PC-3 (cell line): ENCODE measurements at regions not wholly inside any gene's neighbourhood (a gene's known extent, or its start where the extent isn't known, plus 50 kb on each side); places are given as distances from the start of the nearest gene placed in this dataset.

Source experiments
- ATAC-seq: fragments of 200-7000 bp; cut with Tn5 transposase; 2 replicates; pipeline ENCODE4 v1.9.1; 2020; ENCODE audit warnings: mild to moderate bottlenecking, moderate library complexity
- BruUV-seq: library from RNA; stranded (reverse); fragments of 400-500 nt; replicated peaks from 2 replicates; lab custom pipeline; 2021; lab: Mats Ljungman, UMichigan
- CTCF ChIA-PET: fragments of 300-600 bp; sonication (Branson Sonifier 250); formaldehyde crosslinking; loops from one replicate; lab custom pipeline; 2022; ENCODE audit warnings: antibody characterized with exemption; lab: Charles Lee
- POLR2A ChIA-PET: fragments of 300-600 bp; sonication (Branson Sonifier 250); formaldehyde crosslinking; loops from one replicate; lab custom pipeline; 2022; ENCODE audit warnings: antibody characterized with exemption; ENCODE audit not compliant: unreplicated experiment; lab: Charles Lee
- DNase-seq: peaks from one replicate; pipeline ENCODE4 v3.0.0-alpha.2; 2015
- H2AFZ ChIP-seq: fragments of 300-600 bp; sonication (generic); 2 replicates; pipeline ENCODE4 v1.6.0; 2016; ENCODE audit warnings: antibody characterized with exemption, low read length
- H3F3A ChIP-seq: fragments of 300-600 bp; sonication (generic); one replicate; pipeline ENCODE4 v1.6.0; 2017; ENCODE audit warnings: antibody characterized with exemption, low read length, control low read depth, mild to moderate bottlenecking; ENCODE audit not compliant: unreplicated experiment
- H3K27ac ChIP-seq: fragments of 300-600 bp; sonication (generic); 2 replicates; pipeline ENCODE4 v1.5.1; 2016; ENCODE audit warnings: mild to moderate bottlenecking, low read length
- H3K27me3 ChIP-seq: fragments of 300-600 bp; sonication (generic); 2 replicates; pipeline ENCODE4 v1.6.1; 2016; ENCODE audit warnings: low read length, mixed read lengths
- H3K36me3 ChIP-seq: fragments of 300-600 bp; sonication (generic); 2 replicates; pipeline ENCODE4 v1.6.1; 2016; ENCODE audit warnings: low read depth, mixed run types, low read length, mixed read lengths
- H3K4me1 ChIP-seq: fragments of 300-600 bp; sonication (generic); 2 replicates; pipeline ENCODE4 v1.5.1; 2016; ENCODE audit warnings: low read length; ENCODE audit not compliant: insufficient read depth
- H3K4me2 ChIP-seq: fragments of 300-600 bp; sonication (generic); 2 replicates; pipeline ENCODE4 v1.6.0; 2016; ENCODE audit warnings: low read length
- H3K4me3 ChIP-seq: fragments of 300-600 bp; sonication (generic); 2 replicates; pipeline ENCODE4 v1.5.1; 2016; ENCODE audit warnings: mild to moderate bottlenecking, low read length, mixed read lengths
- H3K79me2 ChIP-seq: fragments of 300-600 bp; sonication (generic); 2 replicates; pipeline ENCODE4 v1.6.1; 2017; ENCODE audit warnings: low read length, mixed read lengths
- H3K9ac ChIP-seq: fragments of 300-600 bp; sonication (generic); 2 replicates; pipeline ENCODE4 v1.6.0; 2016; ENCODE audit warnings: mild to moderate bottlenecking, low read length
- H3K9me2 ChIP-seq: fragments of 300-600 bp; sonication (generic); replicated peaks from 2 replicates; pipeline ENCODE4 v1.6.1; 2016; ENCODE audit warnings: mixed run types, low read length, mixed read lengths
- H3K9me3 ChIP-seq: fragments of 300-600 bp; sonication (generic); 2 replicates; pipeline ENCODE4 v1.6.1; 2016; ENCODE audit warnings: low read length, mixed read lengths
- H4K20me1 ChIP-seq: fragments of 300-600 bp; sonication (generic); 2 replicates; pipeline ENCODE4 v1.6.1; 2016; ENCODE audit warnings: low read length, mixed read lengths
- EZH2 ChIP-seq: fragments of 300-600 bp; sonication (generic); IDR thresholded peaks from one replicate; pipeline ENCODE4 v1.6.1; 2017; ENCODE audit warnings: antibody characterized with exemption, mild to moderate bottlenecking, low read length; ENCODE audit not compliant: unreplicated experiment
- EZH2phosphoT487 ChIP-seq: fragments of 300-600 bp; sonication (generic); IDR thresholded peaks from 2 replicates; pipeline ENCODE4 v1.6.1; 2018; ENCODE audit warnings: mild to moderate bottlenecking, antibody characterized with exemption, low read length, borderline replicate concordance
- intact Hi-C: fragments of 100-400 bp; cut with micrococcal nuclease; formaldehyde crosslinking; loops from 2 replicates; pipeline ENCODE4 v1.9.0; 2023
- TF ChIP-seq, protein P1 (sequence below): fragments of 300-600 bp; sonication (generic); conservative IDR thresholded peaks from 2 replicates; pipeline ENCODE4 v1.5.1; 2017; ENCODE audit warnings: antibody characterized with exemption, low read depth, mild to moderate bottlenecking, low read length

DNA sequence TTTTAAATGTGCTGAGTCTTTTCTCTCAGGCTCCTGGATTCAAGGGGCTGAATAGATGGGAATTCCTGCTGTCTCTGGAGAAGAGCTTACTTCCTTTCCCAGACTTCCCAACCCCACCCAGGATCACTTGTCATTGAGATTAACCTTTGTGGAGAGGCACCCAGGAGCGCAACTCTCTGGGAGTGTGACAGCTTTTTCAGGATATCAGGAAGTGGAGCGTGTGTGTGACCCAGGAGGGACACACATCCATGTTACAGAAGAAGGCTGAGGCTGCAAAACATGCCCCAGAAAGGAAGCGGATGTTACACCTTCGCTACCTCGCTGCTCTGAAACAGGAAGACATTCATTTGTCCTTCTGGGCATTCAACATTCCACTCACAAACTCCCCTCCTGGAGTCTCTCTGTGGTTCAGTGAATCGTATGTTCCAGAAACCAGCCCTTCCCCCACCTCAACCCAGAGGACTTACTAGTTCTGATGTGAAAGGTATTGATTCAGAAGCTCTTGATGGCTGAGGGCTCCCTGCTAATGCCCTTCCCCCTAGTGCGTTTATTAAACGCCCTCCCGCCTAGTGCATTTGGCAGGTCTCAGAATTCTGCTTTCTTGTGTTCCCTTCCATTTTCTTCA is 523.9 kb downstream of the TNS1 start:
- Histone ChIP-seq H3K4me2 (no peak overlapping the region), H3K4me3 (no peak overlapping the region), H3K9ac (no peak overlapping the region), H3K9me2 (no peaks in the 10 kb centered on the region), H3K36me3 (no peaks in the 10 kb centered on the region), H3K4me1 (no peaks in the 10 kb centered on the region), H3F3A (no peaks in the 10 kb centered on the region), H3K27ac (no peak overlapping the region), H3K27me3 (no peaks in the 10 kb centered on the region), H2AFZ (no peak overlapping the region), H3K9me3 (no peaks in the 10 kb centered on the region), H3K79me2 (no peaks in the 10 kb centered on the region), H4K20me1 (no peaks in the 10 kb centered on the region)
- POLR2A ChIA-PET = no interaction called here
- no peak for TF ChIP-seq EZH2
- TF ChIP-seq, protein P1, sequence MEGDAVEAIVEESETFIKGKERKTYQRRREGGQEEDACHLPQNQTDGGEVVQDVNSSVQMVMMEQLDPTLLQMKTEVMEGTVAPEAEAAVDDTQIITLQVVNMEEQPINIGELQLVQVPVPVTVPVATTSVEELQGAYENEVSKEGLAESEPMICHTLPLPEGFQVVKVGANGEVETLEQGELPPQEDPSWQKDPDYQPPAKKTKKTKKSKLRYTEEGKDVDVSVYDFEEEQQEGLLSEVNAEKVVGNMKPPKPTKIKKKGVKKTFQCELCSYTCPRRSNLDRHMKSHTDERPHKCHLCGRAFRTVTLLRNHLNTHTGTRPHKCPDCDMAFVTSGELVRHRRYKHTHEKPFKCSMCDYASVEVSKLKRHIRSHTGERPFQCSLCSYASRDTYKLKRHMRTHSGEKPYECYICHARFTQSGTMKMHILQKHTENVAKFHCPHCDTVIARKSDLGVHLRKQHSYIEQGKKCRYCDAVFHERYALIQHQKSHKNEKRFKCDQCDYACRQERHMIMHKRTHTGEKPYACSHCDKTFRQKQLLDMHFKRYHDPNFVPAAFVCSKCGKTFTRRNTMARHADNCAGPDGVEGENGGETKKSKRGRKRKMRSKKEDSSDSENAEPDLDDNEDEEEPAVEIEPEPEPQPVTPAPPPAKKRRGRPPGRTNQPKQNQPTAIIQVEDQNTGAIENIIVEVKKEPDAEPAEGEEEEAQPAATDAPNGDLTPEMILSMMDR = no peak
- no peak for TF ChIP-seq EZH2phosphoT487
- intact Hi-C loops = no loop called here
- no peak for DNase-seq
- no TSS peak for BruUV-seq
- CTCF ChIA-PET = no interaction called here
- no peak for ATAC-seq

- Histone ChIP-seq H3K36me3 (no peaks in the 10 kb centered on the region), H3K9ac (no peak overlapping the region), H3K4me3 (no peak overlapping the region), H3K4me2 (no peak overlapping the region), H4K20me1 (no peaks in the 10 kb centered on the region), H3K9me3 (no peaks in the 10 kb centered on the region), H3K27ac (no peak overlapping the region), H2AFZ (no peak overlapping the region), H3K79me2 (no peaks in the 10 kb centered on the region), H3K27me3 (no peaks in the 10 kb centered on the region), H3F3A (no peaks in the 10 kb centered on the region), H3K4me1 (no peaks in the 10 kb centered on the region), H3K9me2 (no peaks in the 10 kb centered on the region)
- BruUV-seq = no TSS peak
- CTCF ChIA-PET = no interaction called here
- no peak for TF ChIP-seq EZH2
- TF ChIP-seq EZH2phosphoT487 = no peak
- TF ChIP-seq, protein P1 = no peak
- no peak for ATAC-seq
- intact Hi-C loops = no loop called here
- POLR2A ChIA-PET = no interaction called here
- no peak for DNase-seq
Observed at GRCh38 chr2:217477583-217477982, 525.2 kb downstream of the TNS1 start.

DNA sequence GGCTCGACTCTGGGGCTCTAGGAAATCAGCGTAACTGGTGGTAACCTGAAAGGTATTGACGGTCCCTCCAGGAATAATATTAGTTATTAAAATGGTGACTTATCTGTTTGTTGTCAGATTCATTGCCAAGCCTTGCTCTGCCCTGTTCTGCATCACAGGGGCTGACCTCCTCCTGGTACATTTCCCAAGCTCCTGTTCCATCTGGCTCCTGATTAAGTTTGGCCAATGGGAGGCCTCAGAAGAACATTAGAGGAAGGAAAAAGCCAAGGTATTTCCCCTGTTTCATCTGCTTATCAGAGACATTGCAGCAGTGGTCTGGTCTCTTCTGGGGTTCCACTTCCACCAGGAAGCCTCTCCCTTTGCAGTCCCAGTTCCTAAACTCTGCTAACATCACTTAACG is 527.0 kb downstream of the TNS1 start:
- CTCF ChIA-PET = no interaction called here
- H3F3A ChIP-seq = no peaks in the 10 kb centered on the region

More for the DNA sequence above, 527.0 kb downstream of the TNS1 start:
- no peak overlapping the region for H3K27ac ChIP-seq
- H3K4me3 ChIP-seq = no peak overlapping the region
- no peaks in the 10 kb centered on the region for H3K79me2 ChIP-seq
- no peak overlapping the region for H3K9ac ChIP-seq
- no peaks in the 10 kb centered on the region for H3K9me2 ChIP-seq
- no peak for ATAC-seq
- no peaks in the 10 kb centered on the region for H3K9me3 ChIP-seq
- H3K27me3 ChIP-seq = no peaks in the 10 kb centered on the region
- DNase-seq = no peak
- no peak overlapping the region for H2AFZ ChIP-seq
- no peaks in the 10 kb centered on the region for H3K4me1 ChIP-seq
- no TSS peak for BruUV-seq
- H3K4me2 ChIP-seq = no peak overlapping the region
- TF ChIP-seq, protein P1 = no peak
- TF ChIP-seq EZH2 (no peak), EZH2phosphoT487 (no peak)
- intact Hi-C loops = no loop called here
- no peaks in the 10 kb centered on the region for H3K36me3 ChIP-seq
- POLR2A ChIA-PET = no interaction called here
- no peaks in the 10 kb centered on the region for H4K20me1 ChIP-seq
